GM23248 (cell line): ENCODE measurements at regions not wholly inside any gene's neighbourhood (a gene's known extent, or its start where the extent isn't known, plus 50 kb on each side); places are given as distances from the start of the nearest gene placed in this dataset.
"Not testable (repeated sequence)": the region's sequence is repeated elsewhere in the genome, so short reads cannot be mapped to it uniquely, and the experiment has no call there.

ENCODE experiments used
- EZH2 ChIP-seq: fragments of 200-600 bp; sonication (generic); IDR thresholded peaks from 2 replicates; pipeline ENCODE4 v1.6.1; 2018; ENCODE audit warnings: antibody characterized with exemption, mild to moderate bottlenecking; ENCODE audit not compliant: insufficient read depth, poor library complexity, severe bottlenecking
- EZH2phosphoT487 ChIP-seq: fragments of 200-600 bp; sonication (generic); IDR thresholded peaks from 2 replicates; pipeline ENCODE4 v1.6.1; 2018; ENCODE audit warnings: antibody characterized with exemption, moderate library complexity, mild to moderate bottlenecking, low read depth; ENCODE audit not compliant: insufficient read depth

DNA sequence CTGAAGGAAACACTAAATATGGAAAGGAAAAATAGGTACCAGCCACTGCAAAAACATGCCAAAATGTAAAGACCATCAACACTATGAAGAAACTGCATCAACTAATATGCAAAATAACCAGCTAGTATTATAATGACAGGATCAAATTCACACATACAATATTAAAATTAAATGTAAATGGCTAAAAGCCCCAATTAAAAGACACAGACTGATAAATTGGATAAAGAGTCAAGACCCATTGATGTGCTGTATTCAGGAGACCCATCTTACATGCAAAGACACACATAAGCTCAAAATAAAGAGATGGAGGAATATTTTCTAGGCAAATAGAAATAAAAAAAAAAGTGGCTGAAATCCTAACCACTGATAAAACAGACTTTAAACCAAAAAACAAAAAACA, 427.5 kb upstream of the ADGRB3 start:
- TF ChIP-seq EZH2phosphoT487, EZH2: not testable (repeated sequence)
